PC-9 (cell line): ENCODE measurements at regions not wholly inside any gene's neighbourhood (a gene's known extent, or its start where the extent isn't known, plus 50 kb on each side); places are given as distances from the start of the nearest gene placed in this dataset.

Experiments
- BruUV-seq: library from RNA; stranded (reverse); fragments of 400-500 nt; replicated peaks from 2 replicates; lab custom pipeline; 2021; lab: Mats Ljungman, UMichigan
- CTCF ChIA-PET: fragments of 300-600 bp; sonication (Branson Sonifier 250); formaldehyde crosslinking; loops from one replicate; lab custom pipeline; 2022; ENCODE audit warnings: antibody characterized with exemption; lab: Charles Lee
- POLR2A ChIA-PET: fragments of 300-600 bp; sonication (Branson Sonifier 250); formaldehyde crosslinking; loops from one replicate; lab custom pipeline; 2022; ENCODE audit warnings: antibody characterized with exemption; ENCODE audit not compliant: unreplicated experiment; lab: Charles Lee
- DNase-seq, 2 experiments: peaks; one replicate each; pipeline versions ENCODE4 v3.0.0 to v3.0.0-alpha.2; 2015 to 2022; ENCODE audit warnings: mixed read lengths in 1 of 2
- H2AFZ ChIP-seq: fragments of 200-600 bp; sonication (generic); 2 replicates; pipeline ENCODE4 v1.8.1; 2017; ENCODE audit warnings: antibody characterized with exemption
- H3F3A ChIP-seq: fragments of 200-600 bp; sonication (generic); 2 replicates; pipeline ENCODE4 v1.8.1; 2017; ENCODE audit warnings: antibody characterized with exemption, mild to moderate bottlenecking, low read depth; ENCODE audit not compliant: insufficient read depth
- H3K27ac ChIP-seq: fragments of 200-600 bp; sonication (generic); 2 replicates; pipeline ENCODE4 v1.6.1; 2016; ENCODE audit warnings: mixed run types
- H3K27me3 ChIP-seq: fragments of 200-600 bp; sonication (generic); 2 replicates; pipeline ENCODE4 v1.6.1; 2016; ENCODE audit warnings: low read depth, mixed run types; ENCODE audit not compliant: insufficient read depth
- H3K36me3 ChIP-seq: fragments of 200-600 bp; sonication (generic); 2 replicates; pipeline ENCODE4 v1.6.1; 2016; ENCODE audit warnings: low read depth, mixed run types
- H3K4me1 ChIP-seq: fragments of 200-600 bp; sonication (generic); replicated peaks from 2 replicates; pipeline ENCODE4 v1.6.1; 2016; ENCODE audit warnings: mixed run types; ENCODE audit not compliant: insufficient read depth
- H3K4me2 ChIP-seq: fragments of 200-600 bp; sonication (generic); 2 replicates; pipeline ENCODE4 v1.6.1; 2017; ENCODE audit warnings: mixed run types
- H3K4me3 ChIP-seq: fragments of 200-600 bp; sonication (generic); 2 replicates; pipeline ENCODE4 v1.6.1; 2016; ENCODE audit warnings: mixed run types
- H3K79me2 ChIP-seq: fragments of 200-600 bp; sonication (generic); 2 replicates; pipeline ENCODE4 v1.6.1; 2017; ENCODE audit warnings: low read depth, mixed run types
- H3K9me2 ChIP-seq: fragments of 200-600 bp; sonication (generic); 2 replicates; pipeline ENCODE4 v1.8.1; 2017; ENCODE audit warnings: mild to moderate bottlenecking; ENCODE audit not compliant: insufficient read depth
- H3K9me3 ChIP-seq: fragments of 200-600 bp; sonication (generic); 2 replicates; pipeline ENCODE4 v1.8.1; 2016; ENCODE audit warnings: low read depth; ENCODE audit not compliant: insufficient read depth
- H4K20me1 ChIP-seq: fragments of 200-600 bp; sonication (generic); 2 replicates; pipeline ENCODE4 v1.8.1; 2017; ENCODE audit not compliant: insufficient read depth
- EZH2 ChIP-seq: fragments of 200-600 bp; sonication (generic); IDR thresholded peaks from 2 replicates; pipeline ENCODE4 v1.8.0; 2017; ENCODE audit warnings: antibody characterized with exemption, low read depth
- intact Hi-C: fragments of 100-400 bp; cut with micrococcal nuclease; formaldehyde crosslinking; loops from one replicate; pipeline ENCODE4 v1.10.0; 2022; ENCODE audit not compliant: unreplicated experiment
- TF ChIP-seq, protein P1 (sequence below): fragments of 200-600 bp; sonication (generic); conservative IDR thresholded peaks from 2 replicates; pipeline ENCODE4 v1.6.1; 2017; ENCODE audit warnings: mixed run types, antibody characterized with exemption, mild to moderate bottlenecking, moderate library complexity

DNA sequence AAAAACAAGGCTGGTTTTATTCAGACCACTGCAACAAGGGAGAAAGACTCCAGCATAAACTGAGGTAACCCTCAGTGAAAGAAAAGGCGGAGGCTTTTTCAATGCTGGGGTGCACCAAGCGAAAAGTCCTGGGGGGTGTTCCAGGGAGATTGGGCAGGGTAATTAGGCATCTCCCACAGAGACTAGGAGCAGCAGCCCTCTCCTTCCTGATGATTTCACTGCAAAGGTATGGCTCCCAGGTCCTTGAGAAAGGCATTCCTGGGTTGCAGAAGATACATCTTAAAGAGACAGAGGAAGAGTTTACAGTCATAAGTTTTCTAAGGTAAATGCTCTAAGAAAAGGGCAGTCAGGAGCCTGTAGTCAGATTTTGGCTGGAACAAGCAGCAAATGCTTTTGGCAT is 412.0 kb downstream of the FOXO1 start:
- CTCF ChIA-PET = no interaction called here
- peak; percentile 23 to 64 for DNase-seq
- BruUV-seq = no TSS peak
- H3K9me2 ChIP-seq = no peaks in the 10 kb centered on the region
- peak overlapping the region; percentile 50 for H3K27ac ChIP-seq
- POLR2A ChIA-PET = no interaction called here
- H3K27me3 ChIP-seq = no peaks in the 10 kb centered on the region
- intact Hi-C loops = no loop called here
- peak overlapping the region; percentile 51 for H3K4me2 ChIP-seq
- H4K20me1 ChIP-seq = no peaks in the 10 kb centered on the region
- H3K36me3 ChIP-seq = no peaks in the 10 kb centered on the region
- TF ChIP-seq, protein P1, sequence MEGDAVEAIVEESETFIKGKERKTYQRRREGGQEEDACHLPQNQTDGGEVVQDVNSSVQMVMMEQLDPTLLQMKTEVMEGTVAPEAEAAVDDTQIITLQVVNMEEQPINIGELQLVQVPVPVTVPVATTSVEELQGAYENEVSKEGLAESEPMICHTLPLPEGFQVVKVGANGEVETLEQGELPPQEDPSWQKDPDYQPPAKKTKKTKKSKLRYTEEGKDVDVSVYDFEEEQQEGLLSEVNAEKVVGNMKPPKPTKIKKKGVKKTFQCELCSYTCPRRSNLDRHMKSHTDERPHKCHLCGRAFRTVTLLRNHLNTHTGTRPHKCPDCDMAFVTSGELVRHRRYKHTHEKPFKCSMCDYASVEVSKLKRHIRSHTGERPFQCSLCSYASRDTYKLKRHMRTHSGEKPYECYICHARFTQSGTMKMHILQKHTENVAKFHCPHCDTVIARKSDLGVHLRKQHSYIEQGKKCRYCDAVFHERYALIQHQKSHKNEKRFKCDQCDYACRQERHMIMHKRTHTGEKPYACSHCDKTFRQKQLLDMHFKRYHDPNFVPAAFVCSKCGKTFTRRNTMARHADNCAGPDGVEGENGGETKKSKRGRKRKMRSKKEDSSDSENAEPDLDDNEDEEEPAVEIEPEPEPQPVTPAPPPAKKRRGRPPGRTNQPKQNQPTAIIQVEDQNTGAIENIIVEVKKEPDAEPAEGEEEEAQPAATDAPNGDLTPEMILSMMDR = no peak
- no peaks in the 10 kb centered on the region for H3F3A ChIP-seq
- H3K4me3 ChIP-seq = no peak overlapping the region
- H3K79me2 ChIP-seq = no peaks in the 10 kb centered on the region
- H3K9me3 ChIP-seq = no peaks in the 10 kb centered on the region
- peaks cover 18% of the 10 kb centered on the region for H3K4me1 ChIP-seq
- no peak overlapping the region for H2AFZ ChIP-seq

DNA sequence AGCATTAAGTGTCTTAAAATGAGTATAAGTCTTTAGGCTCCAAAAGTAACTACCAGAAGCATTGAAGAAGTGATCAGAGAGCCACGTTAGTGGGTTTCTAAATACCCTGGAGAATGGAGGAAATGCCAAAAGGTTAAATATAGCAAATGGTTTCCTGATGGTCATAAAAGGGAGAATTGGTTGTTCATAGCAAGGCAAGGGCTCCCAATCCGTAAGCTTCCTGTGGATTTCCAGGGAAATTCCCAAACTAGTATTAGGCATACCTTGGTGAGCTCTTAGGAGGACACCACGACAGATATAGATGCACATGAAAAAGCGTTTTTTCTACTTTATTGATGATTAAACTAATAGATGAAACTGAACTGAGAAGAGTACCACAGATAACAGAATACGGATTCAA is 410.9 kb downstream of the FOXO1 start:
- BruUV-seq = no TSS peak
- intact Hi-C loops = no loop called here
- TF ChIP-seq, protein P1 = no peak
- TF ChIP-seq EZH2 = no peak
- Histone ChIP-seq H3K4me2 (no peak overlapping the region), H3K79me2 (no peaks in the 10 kb centered on the region), H4K20me1 (no peaks in the 10 kb centered on the region), H3F3A (no peaks in the 10 kb centered on the region), H3K4me1 (peaks cover 18% of the 10 kb centered on the region), H3K9me3 (no peaks in the 10 kb centered on the region), H3K4me3 (no peak overlapping the region), H3K9me2 (no peaks in the 10 kb centered on the region), H3K27ac (no peak overlapping the region), H2AFZ (no peak overlapping the region), H3K27me3 (no peaks in the 10 kb centered on the region), H3K36me3 (no peaks in the 10 kb centered on the region)
- DNase-seq = no peak
- CTCF ChIA-PET = interaction anchor here (0.6 kb wide), 1 partner anchor 233 kb away, joined by 13 read pairs; no protein-coding TSS in a partner anchor
- POLR2A ChIA-PET = no interaction called here

DNA sequence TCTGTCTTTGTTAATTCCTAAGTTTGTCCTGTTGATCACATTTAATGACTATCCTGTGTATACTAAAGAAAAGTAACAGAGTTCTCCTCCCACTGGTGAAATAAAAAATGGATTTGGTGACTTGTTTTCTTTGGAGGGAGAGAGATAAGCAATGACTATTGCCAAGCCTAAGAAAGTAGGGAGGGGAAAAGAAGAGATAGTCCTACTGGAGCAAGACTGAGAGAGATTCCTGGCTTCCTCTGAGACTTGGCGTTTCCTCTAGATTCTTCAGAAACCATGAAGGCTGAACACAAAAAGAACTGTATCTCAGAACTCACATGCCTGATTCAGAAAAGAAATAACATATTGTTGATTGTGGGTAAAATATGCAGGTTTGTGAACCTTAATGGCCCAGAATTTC is 406.5 kb downstream of the FOXO1 start:
- H3K27me3 ChIP-seq = no peaks in the 10 kb centered on the region
- H3K9me3 ChIP-seq = no peaks in the 10 kb centered on the region
- no peak overlapping the region for H2AFZ ChIP-seq
- ChIA-PET POLR2A (no interaction called here), CTCF (no interaction called here)
- intact Hi-C loops = no loop called here
- H3K27ac ChIP-seq = no peak overlapping the region
- H3K4me3 ChIP-seq = no peak overlapping the region
- H4K20me1 ChIP-seq = no peaks in the 10 kb centered on the region
- TF ChIP-seq EZH2 = no peak
- TF ChIP-seq, protein P1 = no peak
- DNase-seq = no peak
- H3K36me3 ChIP-seq = no peaks in the 10 kb centered on the region
- H3K4me1 ChIP-seq = 0 out of 2 replicates have a peak, but pooled peaks cover 2% of the 10 kb centered on the region
- no peaks in the 10 kb centered on the region for H3K9me2 ChIP-seq
- no peaks in the 10 kb centered on the region for H3F3A ChIP-seq
- H3K4me2 ChIP-seq = no peak overlapping the region
- H3K79me2 ChIP-seq = no peaks in the 10 kb centered on the region
- BruUV-seq = no TSS peak
